ENCODE measurements at regions not wholly inside any gene's neighbourhood (a gene's known extent, or its start where the extent isn't known, plus 50 kb on each side); places are given as distances from the start of the nearest gene placed in this dataset.

DNA sequence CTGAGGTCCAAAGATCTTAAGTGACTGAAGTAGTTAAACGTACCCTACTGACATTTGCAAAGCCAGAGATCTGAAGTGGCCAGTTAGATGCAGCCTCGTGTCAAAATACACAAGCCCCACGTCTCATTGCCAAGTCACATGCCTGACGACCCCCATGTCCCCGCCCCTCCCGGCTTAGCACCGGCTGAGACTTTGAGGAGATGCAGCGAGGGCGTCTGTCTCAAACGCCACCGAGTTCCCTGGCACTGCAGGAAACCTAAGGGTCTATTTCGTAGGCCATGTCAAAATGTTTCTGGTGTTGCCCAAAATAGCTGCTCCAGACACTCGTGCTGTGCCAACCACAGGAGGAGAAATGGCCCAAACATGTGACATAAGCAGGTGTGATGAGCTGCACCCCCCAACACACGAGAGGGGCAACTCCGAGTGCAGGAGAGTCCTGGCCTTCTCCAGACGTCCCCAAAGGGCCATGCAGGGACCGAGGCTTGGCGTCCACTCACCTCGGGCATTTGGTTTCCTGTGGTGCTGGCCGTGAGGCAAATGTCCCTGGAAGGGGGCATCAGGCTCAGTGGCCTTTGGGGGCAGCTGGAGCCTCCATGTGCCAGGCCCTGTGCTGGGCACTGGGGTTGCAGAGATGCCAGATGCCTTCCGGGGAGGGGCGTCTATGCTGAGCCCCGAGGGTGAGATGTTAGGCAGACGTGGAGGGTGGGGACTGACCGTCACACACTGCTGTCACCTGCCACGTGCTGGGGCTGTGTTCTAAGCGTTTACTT, 67.0 kb downstream of the MATN1 start:
- no peak for DNase-seq (ENCODE audit: low read depth in 1 of 2, low spot score in 1 of 2)
- no peaks in the 10 kb centered on the region for H3K9me3 ChIP-seq
- POLR2A ChIA-PET, result no interaction called here
- no peak overlapping the region for H3K27ac ChIP-seq
- CTCF ChIA-PET, result no interaction called here
- H3K4me3 ChIP-seq, result no peak overlapping the region
- TF ChIP-seq, protein P1, sequence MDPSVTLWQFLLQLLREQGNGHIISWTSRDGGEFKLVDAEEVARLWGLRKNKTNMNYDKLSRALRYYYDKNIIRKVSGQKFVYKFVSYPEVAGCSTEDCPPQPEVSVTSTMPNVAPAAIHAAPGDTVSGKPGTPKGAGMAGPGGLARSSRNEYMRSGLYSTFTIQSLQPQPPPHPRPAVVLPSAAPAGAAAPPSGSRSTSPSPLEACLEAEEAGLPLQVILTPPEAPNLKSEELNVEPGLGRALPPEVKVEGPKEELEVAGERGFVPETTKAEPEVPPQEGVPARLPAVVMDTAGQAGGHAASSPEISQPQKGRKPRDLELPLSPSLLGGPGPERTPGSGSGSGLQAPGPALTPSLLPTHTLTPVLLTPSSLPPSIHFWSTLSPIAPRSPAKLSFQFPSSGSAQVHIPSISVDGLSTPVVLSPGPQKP (IDR thresholded peaks at IDR 0.05; ENCODE audit: low read depth, low read length), result no peak
- TF ChIP-seq HOXA7 (CRISPR knock-in tag; IDR thresholded peaks at IDR 0.05), result no peak
- TF ChIP-seq POLR2A (IDR thresholded peaks at IDR 0.05; ENCODE audit: low read length), result no peak
- no peak for TF ChIP-seq FOSB (CRISPR knock-in tag; IDR thresholded peaks at IDR 0.05)
- TF ChIP-seq, protein P2, sequence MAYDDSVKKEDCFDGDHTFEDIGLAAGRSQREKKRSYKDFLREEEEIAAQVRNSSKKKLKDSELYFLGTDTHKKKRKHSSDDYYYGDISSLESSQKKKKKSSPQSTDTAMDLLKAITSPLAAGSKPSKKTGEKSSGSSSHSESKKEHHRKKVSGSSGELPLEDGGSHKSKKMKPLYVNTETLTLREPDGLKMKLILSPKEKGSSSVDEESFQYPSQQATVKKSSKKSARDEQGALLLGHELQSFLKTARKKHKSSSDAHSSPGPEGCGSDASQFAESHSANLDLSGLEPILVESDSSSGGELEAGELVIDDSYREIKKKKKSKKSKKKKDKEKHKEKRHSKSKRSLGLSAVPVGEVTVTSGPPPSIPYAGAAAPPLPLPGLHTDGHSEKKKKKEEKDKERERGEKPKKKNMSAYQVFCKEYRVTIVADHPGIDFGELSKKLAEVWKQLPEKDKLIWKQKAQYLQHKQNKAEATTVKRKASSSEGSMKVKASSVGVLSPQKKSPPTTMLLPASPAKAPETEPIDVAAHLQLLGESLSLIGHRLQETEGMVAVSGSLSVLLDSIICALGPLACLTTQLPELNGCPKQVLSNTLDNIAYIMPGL (CRISPR knock-in tag; IDR thresholded peaks at IDR 0.05; ENCODE audit: borderline replicate concordance), result no peak
- no peak for TF ChIP-seq MYC (IDR thresholded peaks at IDR 0.05; ENCODE audit: borderline replicate concordance, low read length)
- no peak for TF ChIP-seq JUN (IDR thresholded peaks at IDR 0.05)
- no peak for TF ChIP-seq SREBF2 (IDR thresholded peaks at IDR 0.05)
- no peak for TF ChIP-seq RFX5 (IDR thresholded peaks at IDR 0.05)
- TF ChIP-seq KDM5A (IDR thresholded peaks at IDR 0.05), result no peak
- TF ChIP-seq, protein P3, sequence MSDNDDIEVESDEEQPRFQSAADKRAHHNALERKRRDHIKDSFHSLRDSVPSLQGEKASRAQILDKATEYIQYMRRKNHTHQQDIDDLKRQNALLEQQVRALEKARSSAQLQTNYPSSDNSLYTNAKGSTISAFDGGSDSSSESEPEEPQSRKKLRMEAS (IDR thresholded peaks at IDR 0.05), result no peak
- TF ChIP-seq ZSCAN20 (CRISPR knock-in tag; IDR thresholded peaks at IDR 0.05), result no peak
- TF ChIP-seq, protein P4, sequence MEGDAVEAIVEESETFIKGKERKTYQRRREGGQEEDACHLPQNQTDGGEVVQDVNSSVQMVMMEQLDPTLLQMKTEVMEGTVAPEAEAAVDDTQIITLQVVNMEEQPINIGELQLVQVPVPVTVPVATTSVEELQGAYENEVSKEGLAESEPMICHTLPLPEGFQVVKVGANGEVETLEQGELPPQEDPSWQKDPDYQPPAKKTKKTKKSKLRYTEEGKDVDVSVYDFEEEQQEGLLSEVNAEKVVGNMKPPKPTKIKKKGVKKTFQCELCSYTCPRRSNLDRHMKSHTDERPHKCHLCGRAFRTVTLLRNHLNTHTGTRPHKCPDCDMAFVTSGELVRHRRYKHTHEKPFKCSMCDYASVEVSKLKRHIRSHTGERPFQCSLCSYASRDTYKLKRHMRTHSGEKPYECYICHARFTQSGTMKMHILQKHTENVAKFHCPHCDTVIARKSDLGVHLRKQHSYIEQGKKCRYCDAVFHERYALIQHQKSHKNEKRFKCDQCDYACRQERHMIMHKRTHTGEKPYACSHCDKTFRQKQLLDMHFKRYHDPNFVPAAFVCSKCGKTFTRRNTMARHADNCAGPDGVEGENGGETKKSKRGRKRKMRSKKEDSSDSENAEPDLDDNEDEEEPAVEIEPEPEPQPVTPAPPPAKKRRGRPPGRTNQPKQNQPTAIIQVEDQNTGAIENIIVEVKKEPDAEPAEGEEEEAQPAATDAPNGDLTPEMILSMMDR (IDR thresholded peaks at IDR 0.05), result no peak
- TF ChIP-seq CHD4 (IDR thresholded peaks at IDR 0.05; ENCODE audit: borderline replicate concordance), result no peak
- FAIRE-seq, result no peak
- 49% methylated on average over 17 of the region's 27 CpGs for WGBS (ENCODE audit: missing lambda C conversion rate)
- no peak overlapping the region for H3K4me2 ChIP-seq
- H3K4me1 ChIP-seq, result no peaks in the 10 kb centered on the region
- ATAC-seq, result no peak

DNA sequence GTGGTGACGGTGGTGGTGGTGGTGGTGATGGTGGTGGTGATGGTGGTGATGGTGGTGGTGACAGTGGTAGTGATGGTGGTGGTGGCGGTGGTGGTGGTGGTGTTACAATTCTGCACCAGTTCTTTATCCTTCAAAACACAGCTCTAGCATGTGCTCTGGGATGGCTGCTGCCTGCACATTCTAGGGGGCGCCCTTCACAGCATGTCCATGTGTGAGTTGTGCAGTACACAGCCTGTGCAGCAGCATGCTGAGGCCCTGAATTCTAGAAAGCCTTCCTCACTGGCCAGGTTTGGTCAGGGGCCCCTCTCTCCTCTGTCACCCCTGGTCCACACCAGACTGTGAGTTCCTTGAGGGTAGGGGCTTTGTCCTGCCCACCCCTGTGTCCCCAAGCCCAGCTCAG, 67.7 kb downstream of the MATN1 start:
- Histone ChIP-seq H3K27ac (no peak overlapping the region), H3K4me1 (no peaks in the 10 kb centered on the region), H3K4me3 (no peak overlapping the region), H3K4me2 (no peak overlapping the region), H3K9me3 (no peaks in the 10 kb centered on the region)
- 40% methylated on average over 2 of the region's 3 CpGs for WGBS (ENCODE audit: missing lambda C conversion rate)
- ATAC-seq, result no peak
- no peak for FAIRE-seq
- ChIA-PET POLR2A (no interaction called here), CTCF (no interaction called here)
- no peak for TF ChIP-seq ZNF302 (CRISPR knock-in tag; IDR thresholded peaks at IDR 0.05)
- TF ChIP-seq, protein P5, sequence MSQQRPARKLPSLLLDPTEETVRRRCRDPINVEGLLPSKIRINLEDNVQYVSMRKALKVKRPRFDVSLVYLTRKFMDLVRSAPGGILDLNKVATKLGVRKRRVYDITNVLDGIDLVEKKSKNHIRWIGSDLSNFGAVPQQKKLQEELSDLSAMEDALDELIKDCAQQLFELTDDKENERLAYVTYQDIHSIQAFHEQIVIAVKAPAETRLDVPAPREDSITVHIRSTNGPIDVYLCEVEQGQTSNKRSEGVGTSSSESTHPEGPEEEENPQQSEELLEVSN (IDR thresholded peaks at IDR 0.05; ENCODE audit: borderline replicate concordance, low read depth), result no peak
- no peak for TF ChIP-seq RARB (CRISPR knock-in tag; IDR thresholded peaks at IDR 0.05)
- no peak for DNase-seq (ENCODE audit: low read depth in 1 of 2, low spot score in 1 of 2)

DNA sequence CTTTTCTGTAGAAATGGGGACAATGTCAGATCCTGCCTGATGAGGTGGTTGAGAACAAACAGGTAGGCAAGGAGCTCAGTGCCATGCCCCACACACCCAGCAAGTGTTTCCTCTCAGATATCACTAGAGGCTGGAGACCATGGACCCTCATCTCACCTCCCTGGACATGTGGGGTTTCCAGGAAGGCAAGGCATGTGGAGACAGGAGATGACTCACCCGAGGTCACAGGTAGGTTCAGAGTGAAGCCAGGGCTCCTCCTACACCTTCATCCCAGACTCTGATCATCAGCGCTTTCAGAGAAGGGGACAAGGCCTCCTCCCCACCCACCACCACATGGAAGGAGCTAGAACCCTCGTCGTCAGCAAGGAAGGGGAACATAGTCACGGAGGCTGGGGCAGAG, 69.2 kb downstream of the MATN1 start:
- ChIA-PET POLR2A (no interaction called here), CTCF (interaction anchor here (0.7 kb wide), 2 partner anchors 12 to 611 kb away, joined by 3 read pairs; no protein-coding TSS in a partner anchor)
- H3K4me3 ChIP-seq, result no peak overlapping the region
- no peak for TF ChIP-seq JUN (IDR thresholded peaks at IDR 0.05)
- WGBS (ENCODE audit: missing lambda C conversion rate), result 46% methylated on average over 5 of the region's 5 CpGs
- DNase-seq (ENCODE audit: low read depth in 1 of 2, low spot score in 1 of 2) (no peak), ATAC-seq (no peak), FAIRE-seq (no peak)
- no peaks in the 10 kb centered on the region for H3K4me1 ChIP-seq
- H3K9me3 ChIP-seq, result no peaks in the 10 kb centered on the region
- H3K27ac ChIP-seq, result no peak overlapping the region
- H3K4me2 ChIP-seq, result no peak overlapping the region
